Erythroblast (primary cell): ENCODE measurements at regions not wholly inside any gene's neighbourhood (a gene's known extent, or its start where the extent isn't known, plus 50 kb on each side); places are given as distances from the start of the nearest gene placed in this dataset.

Experiments used
- GATA1 ChIP-seq: IDR thresholded peaks from 2 replicates; pipeline ENCODE4 v1.6.1; 2011; ENCODE audit warnings: low read depth, mild to moderate bottlenecking, control low read depth, low read length, moderate library complexity
- POLR2A ChIP-seq: IDR thresholded peaks from 2 replicates; pipeline ENCODE4 v1.6.1; 2011; ENCODE audit warnings: mild to moderate bottlenecking, low read length

DNA sequence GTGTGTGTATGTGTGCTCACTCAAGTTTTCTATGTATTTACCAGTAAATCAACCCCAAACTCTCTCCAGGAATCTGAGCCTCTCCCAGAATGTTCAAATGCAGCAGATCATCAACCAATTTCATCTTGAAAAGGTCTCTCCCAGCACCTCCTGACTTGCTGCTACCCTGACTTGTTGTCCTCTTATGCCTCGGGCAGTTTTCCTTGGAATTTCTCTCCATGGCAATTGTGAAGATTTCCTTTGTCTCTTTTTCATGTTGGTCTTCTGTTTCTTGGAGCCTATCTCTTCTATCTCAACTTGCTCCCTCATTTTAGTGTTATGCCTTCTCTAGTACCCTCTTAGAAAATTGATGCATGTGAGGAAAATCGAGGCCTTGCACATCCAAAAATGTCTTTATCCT, 303.6 kb upstream of the KIF2A start:
- no peak for TF ChIP-seq POLR2A
- no peak for TF ChIP-seq GATA1
